OCI-LY7 (cell line): ENCODE measurements at regions not wholly inside any gene's neighbourhood (a gene's known extent, or its start where the extent isn't known, plus 50 kb on each side); places are given as distances from the start of the nearest gene placed in this dataset.

Source experiments
- BruUV-seq: library from RNA; stranded (reverse); fragments of 400-500 nt; replicated peaks from 2 replicates; lab custom pipeline; 2021; lab: Mats Ljungman, UMichigan
- CTCF ChIA-PET: fragments of 300-600 bp; sonication (Branson Sonifier 250); formaldehyde crosslinking; loops from one replicate; lab custom pipeline; 2022; ENCODE audit warnings: antibody characterized with exemption; ENCODE audit not compliant: unreplicated experiment; lab: Charles Lee
- POLR2A ChIA-PET: fragments of 300-600 bp; sonication (Branson Sonifier 250); formaldehyde crosslinking; loops from one replicate; lab custom pipeline; 2022; ENCODE audit warnings: antibody characterized with exemption; lab: Charles Lee
- DNase-seq: peaks from one replicate; pipeline ENCODE4 v3.0.0-alpha.2; 2015; ENCODE audit warnings: low spot score
- H2AFZ ChIP-seq: fragments of 200-600 bp; sonication (generic), shearing (Covaris generic); 2 replicates; pipeline ENCODE4 v1.6.1; 2014; ENCODE audit warnings: mild to moderate bottlenecking, antibody characterized with exemption, low read length, moderate library complexity
- H3K27ac ChIP-seq: fragments of 200-600 bp; sonication (generic); 2 replicates; pipeline ENCODE4 v1.5.1; 2014; ENCODE audit warnings: mixed run types, low read depth, mild to moderate bottlenecking, moderate library complexity, low read length, inconsistent platforms; ENCODE audit not compliant: poor library complexity, severe bottlenecking
- H3K36me3 ChIP-seq: fragments of 200-600 bp; sonication (generic); 2 replicates; pipeline ENCODE4 v1.6.1; 2014; ENCODE audit warnings: mild to moderate bottlenecking, antibody characterized with exemption, low read length, moderate library complexity, mixed read lengths; ENCODE audit not compliant: insufficient read depth
- H3K4me1 ChIP-seq: fragments of 200-600 bp; sonication (generic); 2 replicates; pipeline ENCODE4 v1.5.1; 2014; ENCODE audit warnings: mild to moderate bottlenecking, low read length; ENCODE audit not compliant: insufficient read depth, poor library complexity, severe bottlenecking
- H3K4me2 ChIP-seq: fragments of 200-600 bp; sonication (generic); 2 replicates; pipeline ENCODE4 v1.6.1; 2014; ENCODE audit warnings: mild to moderate bottlenecking, low read length
- H3K4me3 ChIP-seq: fragments of 200-600 bp; sonication (generic); 2 replicates; pipeline ENCODE4 v1.5.1; 2014; ENCODE audit warnings: mild to moderate bottlenecking, low read depth, low read length; ENCODE audit not compliant: poor library complexity, severe bottlenecking
- H3K79me2 ChIP-seq: fragments of 200-600 bp; sonication (generic); 2 replicates; pipeline ENCODE4 v1.6.1; 2016; ENCODE audit warnings: low read depth, mild to moderate bottlenecking, low read length, moderate library complexity, mixed read lengths; ENCODE audit not compliant: insufficient read depth
- H3K9me2 ChIP-seq: fragments of 200-600 bp; sonication (generic); 2 replicates; pipeline ENCODE4 v1.6.1; 2016; ENCODE audit warnings: mild to moderate bottlenecking, low read length, mixed read lengths; ENCODE audit not compliant: insufficient read depth
- H3K9me3 ChIP-seq: fragments of 200-600 bp; sonication (generic); 2 replicates; pipeline ENCODE4 v1.6.1; 2014; ENCODE audit warnings: mild to moderate bottlenecking, mixed run types, low read length, mixed read lengths
- H4K20me1 ChIP-seq: fragments of 200-600 bp; sonication (generic); 2 replicates; pipeline ENCODE4 v1.6.1; 2014; ENCODE audit warnings: mild to moderate bottlenecking, antibody characterized with exemption, low read length, moderate library complexity, mixed read lengths; ENCODE audit not compliant: insufficient read depth
- EZH2phosphoT487 ChIP-seq: fragments of 200-600 bp; sonication (generic); IDR thresholded peaks from 2 replicates; pipeline ENCODE4 v1.6.1; 2018; ENCODE audit warnings: low read depth, borderline replicate concordance, mild to moderate bottlenecking, mixed run types, antibody characterized with exemption, low read length, moderate library complexity, mixed read lengths
- intact Hi-C: fragments of 100-400 bp; cut with micrococcal nuclease; formaldehyde crosslinking; loops from one replicate; pipeline ENCODE4 v1.10.0; 2022; ENCODE audit not compliant: unreplicated experiment
- TF ChIP-seq, protein P1 (sequence below): fragments of 200-600 bp; sonication (generic); conservative IDR thresholded peaks from 2 replicates; pipeline ENCODE4 v1.5.1; 2014; ENCODE audit warnings: mild to moderate bottlenecking, antibody characterized with exemption, low read length, moderate library complexity, mixed read lengths

GRCh38 chr4:180657881-180658280 lies 1585.3 kb upstream of the TENM3 start:
- BruUV-seq = no TSS peak
- Histone ChIP-seq H3K27ac (no peak overlapping the region), H3K36me3 (no peaks in the 10 kb centered on the region), H2AFZ (no peak overlapping the region), H4K20me1 (no peaks in the 10 kb centered on the region), H3K9me2 (no peaks in the 10 kb centered on the region), H3K4me3 (no peak overlapping the region), H3K4me1 (no peaks in the 10 kb centered on the region), H3K9me3 (no peaks in the 10 kb centered on the region), H3K79me2 (no peaks in the 10 kb centered on the region), H3K4me2 (no peak overlapping the region)
- DNase-seq = no peak
- intact Hi-C loops = no loop called here
- POLR2A ChIA-PET = interaction anchor here (0.8 kb wide), 1 partner anchor 11 kb away, joined by 3 read pairs; no protein-coding TSS in a partner anchor
- no peak for TF ChIP-seq EZH2phosphoT487
- TF ChIP-seq, protein P1, sequence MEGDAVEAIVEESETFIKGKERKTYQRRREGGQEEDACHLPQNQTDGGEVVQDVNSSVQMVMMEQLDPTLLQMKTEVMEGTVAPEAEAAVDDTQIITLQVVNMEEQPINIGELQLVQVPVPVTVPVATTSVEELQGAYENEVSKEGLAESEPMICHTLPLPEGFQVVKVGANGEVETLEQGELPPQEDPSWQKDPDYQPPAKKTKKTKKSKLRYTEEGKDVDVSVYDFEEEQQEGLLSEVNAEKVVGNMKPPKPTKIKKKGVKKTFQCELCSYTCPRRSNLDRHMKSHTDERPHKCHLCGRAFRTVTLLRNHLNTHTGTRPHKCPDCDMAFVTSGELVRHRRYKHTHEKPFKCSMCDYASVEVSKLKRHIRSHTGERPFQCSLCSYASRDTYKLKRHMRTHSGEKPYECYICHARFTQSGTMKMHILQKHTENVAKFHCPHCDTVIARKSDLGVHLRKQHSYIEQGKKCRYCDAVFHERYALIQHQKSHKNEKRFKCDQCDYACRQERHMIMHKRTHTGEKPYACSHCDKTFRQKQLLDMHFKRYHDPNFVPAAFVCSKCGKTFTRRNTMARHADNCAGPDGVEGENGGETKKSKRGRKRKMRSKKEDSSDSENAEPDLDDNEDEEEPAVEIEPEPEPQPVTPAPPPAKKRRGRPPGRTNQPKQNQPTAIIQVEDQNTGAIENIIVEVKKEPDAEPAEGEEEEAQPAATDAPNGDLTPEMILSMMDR = no peak
- CTCF ChIA-PET = no interaction called here

DNA sequence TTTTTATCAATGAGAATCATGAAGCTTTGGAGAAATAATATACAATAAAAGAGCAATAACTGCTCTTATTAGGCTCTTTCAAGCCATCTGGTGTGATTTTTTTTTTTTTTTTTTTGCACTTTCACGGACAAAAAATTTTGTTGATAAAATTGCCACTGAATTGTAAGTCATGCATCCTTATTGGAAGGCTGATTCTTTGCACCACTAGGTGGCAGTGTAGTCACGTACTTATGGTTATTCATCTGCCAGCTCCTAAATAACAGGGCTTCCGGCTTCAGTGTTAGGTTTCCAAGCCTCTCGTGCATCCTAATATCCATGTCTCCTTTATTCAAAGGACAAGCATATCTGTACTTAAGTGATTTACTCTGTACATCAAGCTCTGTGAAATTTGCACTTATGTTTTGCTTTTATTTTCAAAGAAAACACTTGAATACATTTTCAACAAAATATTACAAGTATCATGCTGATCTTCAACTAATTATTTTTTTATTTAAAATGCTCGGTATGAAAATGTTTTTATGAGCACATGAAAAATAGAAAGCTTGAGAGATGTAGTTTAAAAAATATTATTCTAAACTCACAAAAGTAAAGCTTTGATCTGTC lies 1578.3 kb upstream of the TENM3 start:
- intact Hi-C loops = loop anchor here (2.0 to 5.0 kb wide), 5 partner anchors 162 to 862 kb away; no protein-coding TSS in a partner anchor
- Histone ChIP-seq H3K4me3 (no peak overlapping the region), H3K4me2 (peak overlapping the region; percentile 20), H3K79me2 (no peaks in the 10 kb centered on the region), H3K9me3 (no peaks in the 10 kb centered on the region), H4K20me1 (no peaks in the 10 kb centered on the region), H3K36me3 (peaks cover 9% of the 10 kb centered on the region), H3K9me2 (no peaks in the 10 kb centered on the region), H3K27ac (peak overlapping the region; percentile 55), H3K4me1 (peaks cover 32% of the 10 kb centered on the region), H2AFZ (peak overlapping the region; percentile 84)
- ChIA-PET POLR2A (interaction anchor here (0.6 to 1.4 kb wide), 9 partner anchors 10 to 760 kb away, joined by 3 to 6 read pairs (median 3); no protein-coding TSS in a partner anchor), CTCF (interaction anchor here (0.6 to 1.1 kb wide), 2 partner anchors 254 to 1238 kb away, joined by 3 read pairs; no protein-coding TSS in a partner anchor)
- peak; percentile 92 for DNase-seq
- no TSS peak for BruUV-seq
- TF ChIP-seq, protein P1 = peak; percentile 94
- no peak for TF ChIP-seq EZH2phosphoT487

GRCh38 chr4:180665481-180665880 lies 1577.7 kb upstream of the TENM3 start:
- CTCF ChIA-PET = interaction anchor here (0.6 to 1.1 kb wide), 3 partner anchors 14 to 1238 kb away, joined by 3 read pairs; no protein-coding TSS in a partner anchor

More at GRCh38 chr4:180665481-180665880, 1577.7 kb upstream of the TENM3 start:
- POLR2A ChIA-PET = interaction anchor here (0.5 to 1.4 kb wide), 6 partner anchors 9 to 623 kb away, joined by 3 to 6 read pairs (median 4); no protein-coding TSS in a partner anchor
- peak overlapping the region; percentile 84; the same call in 1 of the 2 replicates for H2AFZ ChIP-seq
- H4K20me1 ChIP-seq = no peaks in the 10 kb centered on the region
- no TSS peak for BruUV-seq
- no peaks in the 10 kb centered on the region for H3K9me2 ChIP-seq
- H3K27ac ChIP-seq = peak overlapping the region; percentile 55
- H3K4me3 ChIP-seq = no peak overlapping the region
- no peaks in the 10 kb centered on the region for H3K79me2 ChIP-seq
- no peaks in the 10 kb centered on the region for H3K9me3 ChIP-seq
- intact Hi-C loops = loop anchor here (2.0 to 5.0 kb wide), 4 partner anchors 162 to 477 kb away; no protein-coding TSS in a partner anchor
- peaks cover 35% of the 10 kb centered on the region for H3K4me1 ChIP-seq
- H3K36me3 ChIP-seq = peaks cover 9% of the 10 kb centered on the region
- TF ChIP-seq EZH2phosphoT487 = no peak
- TF ChIP-seq, protein P1 = no peak
- peak overlapping the region; percentile 20; the same call in 1 of the 2 replicates for H3K4me2 ChIP-seq
- DNase-seq = no peak
